ENCODE measurements at regions not wholly inside any gene's neighbourhood (a gene's known extent, or its start where the extent isn't known, plus 50 kb on each side); places are given as distances from the start of the nearest gene placed in this dataset.

DNA sequence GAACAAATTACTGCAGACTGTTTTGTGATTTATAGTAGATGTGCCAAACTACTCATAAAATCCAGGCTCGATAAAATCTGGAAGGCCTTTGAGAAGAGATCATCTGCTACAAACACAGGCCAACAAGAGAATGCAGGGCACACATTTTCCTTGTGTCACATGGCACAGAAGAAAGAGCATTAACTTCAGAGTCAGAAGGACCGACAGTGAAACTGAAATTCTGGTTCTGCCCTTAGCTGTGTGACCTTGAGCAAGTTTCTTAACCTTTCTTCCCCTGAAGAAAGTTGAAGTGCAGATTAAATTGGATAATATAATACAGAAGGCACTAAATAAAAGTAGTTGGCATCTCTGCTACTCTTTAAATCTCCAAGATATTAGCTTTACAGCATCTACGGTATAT is 338.4 kb upstream of the IRAK1BP1 start:
- Histone ChIP-seq H3K27me3 (ENCODE audit: control insufficient read depth in 1 of 2, insufficient read depth in 1 of 2, low read length in 2 of 2) (no peaks in the 10 kb centered on the region), H3K4ac (ENCODE audit: low read depth in 1 of 2, low read length in 2 of 2) (no peak overlapping the region), H3K14ac (ENCODE audit: low read length in 2 of 2) (no peak overlapping the region), H2BK12ac (ENCODE audit: low read length in 2 of 2) (no peak overlapping the region), H3K4me1 (ENCODE audit: control insufficient read depth, insufficient read depth, low read depth, low read length) (no peaks in the 10 kb centered on the region), H3K4me3 (ENCODE audit: insufficient read depth in 1 of 2, low read depth in 1 of 2, low read length in 2 of 2) (no peak overlapping the region), H3K36me3 (ENCODE audit: control insufficient read depth in 1 of 2, insufficient read depth in 2 of 2, low read depth in 1 of 2, low read length in 2 of 2) (no peaks in the 10 kb centered on the region), H2BK5ac (ENCODE audit: low read depth, low read length, poor library complexity, severe bottlenecking) (no peak overlapping the region), H3K4me2 (ENCODE audit: low read length, poor library complexity, severe bottlenecking) (no peak overlapping the region), H3K23ac (ENCODE audit: low read length in 2 of 2) (no peak overlapping the region), H2BK15ac (ENCODE audit: low read depth, poor library complexity, severe bottlenecking) (no peak overlapping the region), H2BK120ac (ENCODE audit: low read depth, low read length) (no peak overlapping the region), H2AFZ (ENCODE audit: low read depth, low read length) (no peak overlapping the region), H3K79me1 (replicated peaks; ENCODE audit: low read length, poor library complexity, severe bottlenecking) (no peaks in the 10 kb centered on the region), H3K18ac (ENCODE audit: low read depth in 1 of 2, low read length in 2 of 2) (no peak overlapping the region), H3K9me3 (ENCODE audit: control insufficient read depth, low read length) (no peaks in the 10 kb centered on the region), H4K91ac (ENCODE audit: low read length) (no peak overlapping the region), H3K27ac (ENCODE audit: low read length, poor library complexity, severe bottlenecking) (no peak overlapping the region), H2AK5ac (ENCODE audit: low read length, severe bottlenecking) (no peak overlapping the region), H3K9ac (ENCODE audit: low read length) (no peak overlapping the region), H4K8ac (ENCODE audit: low read length) (no peak overlapping the region)
- DNase-seq, result no peak
- 76% methylated on average over 2 of the region's 3 CpGs for WGBS

DNA sequence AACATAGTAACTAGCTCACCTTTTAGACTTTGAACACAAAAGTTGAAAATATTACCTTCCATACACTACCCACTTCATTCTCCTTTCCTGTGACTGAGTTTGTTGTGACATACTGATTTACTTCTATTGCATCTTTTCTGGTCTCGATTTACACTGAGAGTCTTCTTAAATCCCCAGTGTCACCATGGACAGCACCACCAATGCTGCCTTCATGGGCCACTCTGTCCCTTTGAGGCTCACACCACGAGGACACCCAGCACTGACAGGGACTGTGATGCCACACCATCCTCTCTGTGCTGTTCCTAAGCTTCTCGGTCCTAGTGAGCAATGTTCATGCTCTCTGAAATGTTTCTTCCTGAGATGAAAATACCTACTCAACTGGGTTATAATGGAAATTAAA is 337.1 kb upstream of the IRAK1BP1 start:
- 68% methylated on average over 3 of the region's 3 CpGs for WGBS
- Histone ChIP-seq H3K18ac (ENCODE audit: low read depth in 1 of 2, low read length in 2 of 2) (no peak overlapping the region), H3K27ac (ENCODE audit: low read length, poor library complexity, severe bottlenecking) (no peak overlapping the region), H3K27me3 (ENCODE audit: control insufficient read depth in 1 of 2, insufficient read depth in 1 of 2, low read length in 2 of 2) (no peaks in the 10 kb centered on the region), H2BK120ac (ENCODE audit: low read depth, low read length) (no peak overlapping the region), H3K79me1 (replicated peaks; ENCODE audit: low read length, poor library complexity, severe bottlenecking) (no peaks in the 10 kb centered on the region), H2BK15ac (ENCODE audit: low read depth, poor library complexity, severe bottlenecking) (no peak overlapping the region), H3K23ac (ENCODE audit: low read length in 2 of 2) (no peak overlapping the region), H3K4me3 (ENCODE audit: insufficient read depth in 1 of 2, low read depth in 1 of 2, low read length in 2 of 2) (no peak overlapping the region), H3K36me3 (ENCODE audit: control insufficient read depth in 1 of 2, insufficient read depth in 2 of 2, low read depth in 1 of 2, low read length in 2 of 2) (no peaks in the 10 kb centered on the region), H3K4me2 (ENCODE audit: low read length, poor library complexity, severe bottlenecking) (no peak overlapping the region), H4K91ac (ENCODE audit: low read length) (no peak overlapping the region), H3K14ac (ENCODE audit: low read length in 2 of 2) (no peak overlapping the region), H2BK12ac (ENCODE audit: low read length in 2 of 2) (no peak overlapping the region), H3K4me1 (ENCODE audit: control insufficient read depth, insufficient read depth, low read depth, low read length) (no peaks in the 10 kb centered on the region), H4K8ac (ENCODE audit: low read length) (no peak overlapping the region), H3K4ac (ENCODE audit: low read depth in 1 of 2, low read length in 2 of 2) (no peak overlapping the region), H3K9ac (ENCODE audit: low read length) (no peak overlapping the region), H3K9me3 (ENCODE audit: control insufficient read depth, low read length) (no peaks in the 10 kb centered on the region), H2BK5ac (ENCODE audit: low read depth, low read length, poor library complexity, severe bottlenecking) (no peak overlapping the region), H2AK5ac (ENCODE audit: low read length, severe bottlenecking) (no peak overlapping the region), H2AFZ (ENCODE audit: low read depth, low read length) (no peak overlapping the region)
- no peak for DNase-seq

DNA sequence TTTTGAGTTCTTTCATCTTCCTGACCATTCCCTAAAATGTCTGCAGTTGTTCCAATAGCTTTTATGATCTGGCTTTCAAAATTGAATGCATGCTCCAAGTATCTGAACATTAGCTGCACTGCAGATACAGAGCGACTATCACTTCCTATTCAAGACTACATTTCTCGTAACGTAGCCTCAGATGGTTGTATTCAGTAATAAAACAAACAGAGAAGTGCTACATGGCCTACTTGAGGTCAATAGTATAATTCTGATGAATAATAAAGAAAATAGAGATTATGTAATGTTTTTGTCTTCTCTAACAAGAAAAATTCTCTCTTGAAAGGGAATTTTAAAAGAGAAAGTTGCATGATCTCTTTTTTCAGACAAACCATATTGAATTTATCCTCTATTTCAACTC is 333.9 kb upstream of the IRAK1BP1 start:
- Histone ChIP-seq H3K4me3 (ENCODE audit: insufficient read depth in 1 of 2, low read depth in 1 of 2, low read length in 2 of 2) (no peak overlapping the region), H2AK5ac (ENCODE audit: low read length, severe bottlenecking) (no peak overlapping the region), H3K14ac (ENCODE audit: low read length in 2 of 2) (no peak overlapping the region), H3K27ac (ENCODE audit: low read length, poor library complexity, severe bottlenecking) (no peak overlapping the region), H3K9me3 (ENCODE audit: control insufficient read depth, low read length) (peaks cover 3% of the 10 kb centered on the region), H3K27me3 (ENCODE audit: control insufficient read depth in 1 of 2, insufficient read depth in 1 of 2, low read length in 2 of 2) (no peaks in the 10 kb centered on the region), H3K9ac (ENCODE audit: low read length) (no peak overlapping the region), H3K4ac (ENCODE audit: low read depth in 1 of 2, low read length in 2 of 2) (no peak overlapping the region), H2BK15ac (ENCODE audit: low read depth, poor library complexity, severe bottlenecking) (no peak overlapping the region), H3K4me1 (ENCODE audit: control insufficient read depth, insufficient read depth, low read depth, low read length) (no peaks in the 10 kb centered on the region), H3K36me3 (ENCODE audit: control insufficient read depth in 1 of 2, insufficient read depth in 2 of 2, low read depth in 1 of 2, low read length in 2 of 2) (no peaks in the 10 kb centered on the region), H4K8ac (ENCODE audit: low read length) (no peak overlapping the region), H4K91ac (ENCODE audit: low read length) (no peak overlapping the region), H2BK120ac (ENCODE audit: low read depth, low read length) (no peak overlapping the region), H3K23ac (ENCODE audit: low read length in 2 of 2) (no peak overlapping the region), H3K18ac (ENCODE audit: low read depth in 1 of 2, low read length in 2 of 2) (no peak overlapping the region), H2BK5ac (ENCODE audit: low read depth, low read length, poor library complexity, severe bottlenecking) (no peak overlapping the region), H2AFZ (ENCODE audit: low read depth, low read length) (no peak overlapping the region), H3K79me1 (replicated peaks; ENCODE audit: low read length, poor library complexity, severe bottlenecking) (no peaks in the 10 kb centered on the region), H3K4me2 (ENCODE audit: low read length, poor library complexity, severe bottlenecking) (no peak overlapping the region), H2BK12ac (ENCODE audit: low read length in 2 of 2) (no peak overlapping the region)
- no peak for DNase-seq
- WGBS, result no CpG with 5 or more reads among the region's 3 CpGs

DNA sequence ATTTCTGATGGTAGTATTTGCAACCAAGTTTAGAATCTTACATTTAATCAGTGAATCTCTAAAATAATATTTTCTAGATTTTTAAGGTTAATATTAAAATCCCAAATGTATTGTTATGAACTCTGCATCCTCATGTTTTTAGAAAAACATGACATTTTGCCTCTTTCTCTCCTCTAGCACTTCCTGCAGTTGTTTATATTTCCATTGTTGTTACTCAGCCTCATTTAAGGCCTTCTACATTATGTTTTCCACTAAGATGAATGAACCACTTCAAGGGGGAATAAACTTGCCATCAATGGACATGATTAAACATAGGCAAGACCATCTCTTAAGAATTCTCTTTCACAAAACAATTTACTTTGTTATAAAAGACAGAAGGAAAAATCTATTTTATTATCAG is 333.5 kb upstream of the IRAK1BP1 start:
- H3K27me3 ChIP-seq (ENCODE audit: control insufficient read depth in 1 of 2, insufficient read depth in 1 of 2, low read length in 2 of 2), result no peaks in the 10 kb centered on the region
- peaks cover 3% of the 10 kb centered on the region for H3K9me3 ChIP-seq (ENCODE audit: control insufficient read depth, low read length)
- no peak overlapping the region for H3K14ac ChIP-seq (ENCODE audit: low read length in 2 of 2)
- H2BK5ac ChIP-seq (ENCODE audit: low read depth, low read length, poor library complexity, severe bottlenecking), result no peak overlapping the region
- H3K4ac ChIP-seq (ENCODE audit: low read depth in 1 of 2, low read length in 2 of 2), result no peak overlapping the region
- H3K23ac ChIP-seq (ENCODE audit: low read length in 2 of 2), result no peak overlapping the region
- H3K4me3 ChIP-seq (ENCODE audit: insufficient read depth in 1 of 2, low read depth in 1 of 2, low read length in 2 of 2), result no peak overlapping the region
- no peak overlapping the region for H4K91ac ChIP-seq (ENCODE audit: low read length)
- H2BK12ac ChIP-seq (ENCODE audit: low read length in 2 of 2), result no peak overlapping the region
- H3K18ac ChIP-seq (ENCODE audit: low read depth in 1 of 2, low read length in 2 of 2), result no peak overlapping the region
- no peak overlapping the region for H2BK15ac ChIP-seq (ENCODE audit: low read depth, poor library complexity, severe bottlenecking)
- no peak overlapping the region for H2AK5ac ChIP-seq (ENCODE audit: low read length, severe bottlenecking)
- no peak overlapping the region for H3K9ac ChIP-seq (ENCODE audit: low read length)
- no peak overlapping the region for H2AFZ ChIP-seq (ENCODE audit: low read depth, low read length)
- no peak for DNase-seq
- no peak overlapping the region for H4K8ac ChIP-seq (ENCODE audit: low read length)
- no peak overlapping the region for H3K27ac ChIP-seq (ENCODE audit: low read length, poor library complexity, severe bottlenecking)
- no peaks in the 10 kb centered on the region for H3K4me1 ChIP-seq (ENCODE audit: control insufficient read depth, insufficient read depth, low read depth, low read length)
- H3K36me3 ChIP-seq (ENCODE audit: control insufficient read depth in 1 of 2, insufficient read depth in 2 of 2, low read depth in 1 of 2, low read length in 2 of 2), result no peaks in the 10 kb centered on the region
- H3K79me1 ChIP-seq (replicated peaks; ENCODE audit: low read length, poor library complexity, severe bottlenecking), result no peaks in the 10 kb centered on the region
- no peak overlapping the region for H2BK120ac ChIP-seq (ENCODE audit: low read depth, low read length)
- no peak overlapping the region for H3K4me2 ChIP-seq (ENCODE audit: low read length, poor library complexity, severe bottlenecking)

Data from mesenchymal stem cell (in vitro differentiated cells and primary cell).